G401 (cell line): ENCODE measurements at regions not wholly inside any gene's neighbourhood (a gene's known extent, or its start where the extent isn't known, plus 50 kb on each side); places are given as distances from the start of the nearest gene placed in this dataset.
"Not testable (repeated sequence)": the region's sequence is repeated elsewhere in the genome, so short reads cannot be mapped to it uniquely, and the experiment has no call there.

Experiments
- DNase-seq: peaks from one replicate; pipeline ENCODE4 v3.0.0-alpha.2; 2015; ENCODE audit warnings: low spot score
- in situ Hi-C: cut with HindIII; loops from 2 replicates; pipeline ENCODE4 v1.10.0; 2016; ENCODE audit warnings: low sequenced_read_pairs, mixed read lengths

DNA sequence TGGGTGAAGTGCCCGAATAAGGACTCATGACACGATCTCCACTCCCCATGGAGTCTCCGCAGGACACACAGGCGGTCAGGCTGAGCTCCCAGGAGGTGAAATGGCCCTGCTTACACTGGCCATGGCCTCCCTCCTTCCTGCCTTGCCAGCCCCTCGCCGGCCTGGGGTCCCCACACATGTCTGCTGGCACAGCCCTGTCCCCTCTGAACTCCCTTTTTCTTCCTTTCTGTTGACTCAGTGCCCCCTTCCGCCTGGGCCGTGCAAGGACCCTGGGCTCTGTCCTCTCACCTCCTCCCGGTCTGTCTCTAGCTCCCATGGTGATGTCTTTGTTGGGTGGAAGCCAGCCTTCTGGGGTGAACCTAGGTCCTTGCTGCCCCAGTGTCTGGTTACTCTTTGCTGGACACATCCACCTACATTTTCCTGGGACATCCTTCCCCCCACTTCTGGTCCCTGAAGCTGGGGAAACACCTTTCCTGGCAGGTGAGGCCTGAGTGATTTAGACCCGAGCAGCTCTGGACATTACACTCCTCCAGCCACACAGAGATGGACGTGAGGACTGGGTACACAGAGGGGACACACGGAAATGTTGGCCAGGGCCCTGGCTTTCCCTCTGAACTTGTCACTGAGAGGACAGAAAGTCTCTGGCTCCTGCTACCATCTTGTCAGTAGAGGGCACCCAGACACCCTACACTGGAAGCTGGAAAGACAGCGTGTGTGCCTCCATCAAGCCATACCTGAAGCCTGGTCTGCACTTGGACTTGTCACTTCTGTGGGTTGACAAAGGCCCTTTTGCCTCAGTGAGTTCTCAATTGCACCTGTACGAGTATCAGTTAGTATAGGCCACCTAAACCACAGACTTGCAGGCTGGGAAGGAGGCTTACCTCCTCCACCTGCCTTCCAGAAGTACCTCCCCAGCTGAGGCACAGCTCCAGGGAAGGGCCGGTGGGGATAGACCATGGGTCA lies 864.3 kb downstream of the TBC1D22A start:
- in situ Hi-C loops = no loop called here
- no peak for DNase-seq

DNA sequence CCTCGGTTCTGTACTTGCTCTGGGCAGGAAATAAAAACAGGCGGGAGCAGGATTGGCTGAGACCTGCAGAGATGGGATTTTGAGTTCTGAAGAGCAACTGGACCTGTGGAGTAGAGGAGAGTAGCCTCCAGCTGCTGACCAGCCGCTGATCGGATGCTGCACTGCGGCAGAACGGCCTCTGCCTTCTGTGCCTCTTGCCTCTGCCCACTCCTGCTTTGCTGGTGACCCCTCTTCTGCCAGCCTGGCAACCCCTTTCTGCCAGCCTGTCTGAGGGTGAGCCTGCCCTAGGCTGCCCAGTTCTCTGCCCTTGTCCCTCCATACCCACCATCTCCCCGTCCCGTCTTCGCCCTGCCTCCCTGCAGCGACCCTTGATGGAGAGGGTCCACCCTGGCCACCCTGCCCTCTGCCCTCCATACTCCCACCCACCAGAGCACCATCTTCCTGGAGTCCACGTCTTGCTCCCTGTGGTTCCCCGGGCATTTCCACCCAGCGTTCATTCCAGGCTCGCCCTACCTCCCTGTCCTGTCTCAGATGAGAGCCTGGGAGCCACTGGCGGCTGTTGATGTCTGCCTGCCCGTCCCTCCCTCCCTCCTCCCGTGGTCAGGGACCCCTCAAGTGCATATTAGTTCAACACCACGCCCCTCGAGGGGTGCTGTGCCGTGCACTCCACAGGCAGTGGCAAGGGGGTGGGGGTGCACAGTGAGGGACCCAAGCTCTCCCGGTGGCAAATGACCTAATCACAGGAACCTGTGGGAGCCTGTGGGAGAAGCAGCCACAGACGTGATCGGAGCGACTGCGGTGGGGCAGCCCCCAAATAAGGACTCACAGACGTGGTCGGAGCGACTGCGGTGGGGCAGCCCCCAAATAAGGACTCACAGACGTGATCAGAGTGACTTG lies 863.3 kb downstream of the TBC1D22A start:
- in situ Hi-C loops = no loop called here
- no peak for DNase-seq

- in situ Hi-C loops = no loop called here
- DNase-seq = no peak
Measured at GRCh38 chr22:47625013-47625385, 862.5 kb downstream of the TBC1D22A start.

DNA sequence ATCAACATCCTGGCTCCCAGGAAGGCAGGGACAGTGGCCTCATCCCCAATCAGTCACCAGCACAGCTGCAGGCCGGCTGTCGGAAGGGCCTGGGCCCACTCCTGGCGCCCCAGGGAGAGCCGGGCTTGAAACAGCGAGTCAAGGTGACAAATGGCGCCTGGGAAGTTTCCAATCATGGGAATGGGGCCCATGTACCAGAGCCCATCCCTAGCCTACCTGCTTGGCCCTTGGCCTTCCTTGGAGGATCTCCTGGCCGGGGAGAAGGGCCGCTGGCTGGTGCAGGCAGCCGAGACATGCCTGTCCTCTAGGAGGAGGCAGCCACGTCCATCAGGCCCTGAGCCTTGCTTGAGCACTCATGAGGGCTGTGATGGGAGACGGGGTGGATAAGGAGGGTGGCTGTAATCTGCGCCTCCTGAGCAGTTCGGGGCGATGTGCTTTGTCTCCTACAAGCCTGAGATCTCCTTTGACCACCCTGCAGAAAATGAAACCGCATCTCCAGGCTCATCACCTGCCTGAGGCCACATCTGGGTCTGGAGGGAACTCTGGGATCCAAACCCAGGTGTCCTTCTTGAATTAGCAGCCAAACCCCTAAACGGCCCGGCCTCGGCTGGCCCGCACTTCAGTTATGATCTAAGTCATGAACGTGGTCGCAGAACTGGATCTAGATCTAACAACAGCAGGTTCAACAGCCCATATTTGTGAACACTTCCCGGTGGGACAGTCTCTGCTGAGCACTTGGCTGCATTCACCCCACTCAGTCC lies 862.0 kb downstream of the TBC1D22A start:
- no peak for DNase-seq
- in situ Hi-C loops = no loop called here

GRCh38 chr22:47623763-47624148 lies 861.3 kb downstream of the TBC1D22A start:
- in situ Hi-C loops = no loop called here
- DNase-seq = peak; percentile 29

DNA sequence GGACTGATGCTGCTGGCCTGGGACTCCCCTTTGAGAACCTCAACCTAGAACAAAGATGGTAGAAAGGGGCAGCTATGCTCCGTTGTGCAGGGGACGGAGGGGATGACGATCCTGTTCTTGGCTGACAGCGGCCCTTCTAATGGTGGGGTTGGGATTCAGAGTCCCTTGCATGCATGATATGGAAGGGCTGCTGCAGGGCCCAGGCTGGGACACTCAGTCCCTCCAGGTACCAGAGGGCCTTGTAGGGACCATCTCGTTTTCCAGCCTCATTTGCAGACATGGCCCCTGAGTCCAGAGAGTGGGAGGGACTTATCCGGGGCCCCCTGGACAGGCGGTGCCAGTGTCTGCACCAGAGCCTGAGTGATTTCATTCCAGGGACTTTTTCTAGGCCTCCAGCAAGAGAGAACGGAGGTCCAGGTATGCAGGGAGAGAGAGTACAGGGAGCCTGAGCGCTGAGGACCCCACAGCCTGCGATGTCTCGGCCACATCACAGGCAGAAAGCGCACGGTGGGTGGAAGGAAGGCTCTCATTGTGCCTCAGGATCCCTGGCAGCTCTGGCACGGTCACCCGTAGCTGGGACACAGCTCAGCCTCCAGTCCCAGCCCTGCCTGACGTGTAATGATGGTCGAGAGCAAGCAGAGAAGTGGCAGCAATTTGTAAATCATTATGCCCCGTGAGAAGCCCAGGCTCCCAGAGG lies 860.8 kb downstream of the TBC1D22A start:
- DNase-seq = peak; percentile 16
- in situ Hi-C loops = no loop called here

DNA sequence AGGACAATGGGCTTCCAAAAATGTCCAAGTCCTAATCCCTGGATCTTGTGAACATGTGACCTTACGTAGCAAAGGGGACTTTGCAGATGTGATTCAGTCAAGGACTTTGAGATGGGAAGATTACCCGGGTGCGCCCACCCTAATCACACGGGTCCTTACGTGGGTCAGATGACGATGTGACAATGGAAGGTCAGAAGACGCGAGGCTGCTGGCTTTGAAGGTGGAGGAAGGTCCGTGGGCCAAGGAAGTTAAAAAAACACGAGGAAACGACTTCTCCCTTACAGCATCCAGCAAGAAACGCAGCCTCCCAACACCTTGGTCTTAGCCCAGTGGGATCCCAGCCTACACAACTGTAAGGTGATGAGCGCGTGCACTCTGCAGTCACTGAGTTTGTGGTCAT lies 860.1 kb downstream of the TBC1D22A start:
- in situ Hi-C loops = no loop called here
- no peak for DNase-seq

DNA sequence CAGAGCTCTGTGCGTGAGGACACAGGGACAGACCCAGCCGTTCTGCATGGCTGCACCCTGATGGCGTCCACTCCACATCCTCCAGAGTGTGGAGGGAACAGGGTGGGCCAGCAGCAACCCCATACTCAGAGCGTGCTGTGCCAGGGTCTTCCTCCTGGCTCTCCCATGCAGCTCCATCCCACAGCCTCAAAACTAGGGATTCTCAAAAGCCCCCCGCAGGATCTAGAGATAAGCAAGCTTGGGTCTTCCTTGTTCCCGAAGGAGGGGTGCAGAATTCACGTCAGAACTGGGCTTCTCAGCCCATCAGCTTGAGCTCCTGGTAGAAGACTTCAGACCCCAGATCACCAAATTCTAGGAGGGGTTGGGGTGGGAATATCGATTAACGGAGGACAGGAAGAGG lies 858.8 kb downstream of the TBC1D22A start:
- in situ Hi-C loops = no loop called here
- DNase-seq = no peak

DNA sequence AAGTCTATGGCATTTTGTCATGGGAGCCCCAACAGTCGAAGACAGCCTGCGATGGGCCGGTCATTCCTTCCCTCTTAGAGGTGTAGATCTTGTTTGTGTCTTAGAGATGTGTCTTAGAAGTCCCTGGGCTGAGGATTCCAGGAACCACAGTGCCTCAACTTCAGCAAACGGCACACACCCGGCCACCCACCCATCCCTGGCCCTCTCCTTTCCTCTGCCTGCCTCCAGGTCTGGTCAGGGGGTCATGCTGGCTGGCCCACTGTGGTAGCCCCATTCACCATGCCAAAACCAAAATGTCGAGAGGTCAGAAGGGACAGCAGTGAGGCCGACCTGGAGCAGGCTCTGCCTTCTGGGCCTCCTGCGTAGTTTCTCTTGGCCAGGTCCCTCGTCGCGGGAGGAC lies 857.9 kb downstream of the TBC1D22A start:
- DNase-seq = no peak
- in situ Hi-C loops = no loop called here

GRCh38 chr22:47619631-47620030 lies 857.2 kb downstream of the TBC1D22A start:
- no peak for DNase-seq
- in situ Hi-C loops = no loop called here

- DNase-seq = no peak
- in situ Hi-C loops = no loop called here
Measured at GRCh38 chr22:47618180-47619010, 855.9 kb downstream of the TBC1D22A start.

GRCh38 chr22:47617186-47617585 lies 854.7 kb downstream of the TBC1D22A start:
- in situ Hi-C loops = no loop called here
- DNase-seq = no peak

GRCh38 chr22:47616396-47617020 lies 854.1 kb downstream of the TBC1D22A start:
- DNase-seq = no peak
- in situ Hi-C loops = no loop called here

GRCh38 chr22:47615051-47615450 lies 852.6 kb downstream of the TBC1D22A start:
- in situ Hi-C loops = no loop called here
- DNase-seq = no peak

DNA sequence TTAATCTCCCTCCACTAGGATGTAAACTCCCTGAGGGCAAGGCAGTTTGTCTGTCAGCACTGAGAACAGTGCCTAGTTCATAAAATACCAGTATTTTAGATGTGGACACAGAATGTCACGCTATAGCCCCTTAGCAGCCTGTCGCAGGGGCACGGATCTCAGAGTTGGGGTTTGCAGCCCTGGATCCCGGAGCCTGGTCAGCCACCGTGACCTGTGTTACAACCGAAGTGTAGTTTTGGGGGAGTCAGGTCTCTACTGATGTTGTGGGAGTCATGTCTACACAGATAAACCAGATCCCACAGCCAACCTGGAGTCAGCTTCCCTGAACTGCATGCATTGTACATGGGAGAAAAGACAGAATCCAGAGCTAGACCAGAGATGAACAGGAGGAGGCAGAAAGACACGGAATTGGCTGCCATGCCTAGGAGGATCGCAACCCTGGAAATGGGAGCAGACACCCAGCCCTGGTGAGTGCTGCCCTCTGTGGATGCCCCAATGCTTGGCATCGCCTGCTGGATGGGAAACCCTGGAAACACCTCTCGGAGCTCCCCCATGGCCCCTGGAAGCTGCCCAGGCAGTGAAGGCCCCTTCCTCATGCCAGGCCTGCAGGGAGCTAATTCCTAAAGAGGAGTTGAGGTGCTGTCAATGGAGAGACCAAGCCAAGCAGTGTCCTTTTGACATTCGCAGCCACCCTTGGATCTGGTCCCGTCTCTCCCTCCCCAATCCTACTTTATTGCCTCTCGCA lies 851.3 kb downstream of the TBC1D22A start:
- in situ Hi-C loops = no loop called here
- DNase-seq = no peak

- DNase-seq, in situ Hi-C loops: not testable (repeated sequence)
Measured at GRCh38 chr22:47613181-47613580, 850.7 kb downstream of the TBC1D22A start.

- in situ Hi-C loops = no loop called here
- DNase-seq = no peak
Measured at GRCh38 chr22:47612311-47612910, 850.0 kb downstream of the TBC1D22A start.
